ENCODE measurements at regions not wholly inside any gene's neighbourhood (a gene's known extent, or its start where the extent isn't known, plus 50 kb on each side); places are given as distances from the start of the nearest gene placed in this dataset.
A peak's percentile ranks its signal among the peaks of the same experiment; 100 is the strongest.

DNA sequence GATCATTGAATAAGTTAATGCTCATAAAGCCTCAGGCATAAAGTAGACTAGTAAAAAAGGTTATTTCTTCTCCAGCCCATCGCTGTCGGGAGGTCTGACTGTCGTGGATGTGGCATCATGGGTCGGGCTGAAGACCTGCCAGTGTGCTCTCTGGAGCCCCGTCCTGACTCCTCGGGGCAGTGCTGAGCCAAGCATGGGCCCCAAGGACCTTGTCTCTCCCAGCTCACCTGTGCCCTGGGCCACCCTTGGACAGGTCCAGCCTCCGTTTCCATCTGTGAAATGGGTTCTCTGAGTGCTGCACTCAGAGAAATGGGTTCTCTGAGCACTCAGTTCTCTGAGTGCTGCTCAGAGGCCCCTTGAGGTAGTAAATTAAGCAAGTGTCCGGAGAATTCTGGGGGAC is 269.0 kb downstream of the GADD45G start:
- Histone ChIP-seq H3K9me2 (ENCODE audit: insufficient read depth, low read length) (no peaks in the 10 kb centered on the region), H3K27ac (ENCODE audit: low read length) (no peak overlapping the region), H3K79me2 (replicated peaks; ENCODE audit: insufficient read depth, low read length) (no peaks in the 10 kb centered on the region), H3K4me3 (ENCODE audit: low read length) (no peak overlapping the region), H3F3A (ENCODE audit: insufficient read depth, low read length, poor library complexity, severe bottlenecking) (no peaks in the 10 kb centered on the region), H3K9me3 (ENCODE audit: low read length) (no peaks in the 10 kb centered on the region), H3K9ac (ENCODE audit: low read length) (no peak overlapping the region), H2AFZ (ENCODE audit: low read depth, low read length) (no peak overlapping the region), H3K27me3 (ENCODE audit: insufficient read depth, low read depth, low read length) (no peaks in the 10 kb centered on the region), H4K20me1 (ENCODE audit: insufficient read depth) (no peaks in the 10 kb centered on the region), H3K36me3 (ENCODE audit: insufficient read depth, low read length) (no peaks in the 10 kb centered on the region), H3K4me2 (ENCODE audit: low read length) (no peak overlapping the region)
- TF ChIP-seq MXI1 (conservative IDR thresholded peaks at IDR 0.05; ENCODE audit: poor library complexity, severe bottlenecking) (no peak), RAD21 (conservative IDR thresholded peaks at IDR 0.05) (no peak), POLR2AphosphoS5 (IDR thresholded peaks at IDR 0.05) (no peak), EZH2 (IDR thresholded peaks at IDR 0.05; ENCODE audit: borderline replicate concordance, insufficient read depth, low read length, poor library complexity, severe bottlenecking) (no peak), SMC3 (conservative IDR thresholded peaks at IDR 0.05; ENCODE audit: poor library complexity) (no peak), EP300 (conservative IDR thresholded peaks at IDR 0.05; ENCODE audit: poor library complexity, severe bottlenecking) (no peak), TAF1 (IDR thresholded peaks at IDR 0.05; ENCODE audit: low read depth) (no peak)
- TF ChIP-seq, protein P1, sequence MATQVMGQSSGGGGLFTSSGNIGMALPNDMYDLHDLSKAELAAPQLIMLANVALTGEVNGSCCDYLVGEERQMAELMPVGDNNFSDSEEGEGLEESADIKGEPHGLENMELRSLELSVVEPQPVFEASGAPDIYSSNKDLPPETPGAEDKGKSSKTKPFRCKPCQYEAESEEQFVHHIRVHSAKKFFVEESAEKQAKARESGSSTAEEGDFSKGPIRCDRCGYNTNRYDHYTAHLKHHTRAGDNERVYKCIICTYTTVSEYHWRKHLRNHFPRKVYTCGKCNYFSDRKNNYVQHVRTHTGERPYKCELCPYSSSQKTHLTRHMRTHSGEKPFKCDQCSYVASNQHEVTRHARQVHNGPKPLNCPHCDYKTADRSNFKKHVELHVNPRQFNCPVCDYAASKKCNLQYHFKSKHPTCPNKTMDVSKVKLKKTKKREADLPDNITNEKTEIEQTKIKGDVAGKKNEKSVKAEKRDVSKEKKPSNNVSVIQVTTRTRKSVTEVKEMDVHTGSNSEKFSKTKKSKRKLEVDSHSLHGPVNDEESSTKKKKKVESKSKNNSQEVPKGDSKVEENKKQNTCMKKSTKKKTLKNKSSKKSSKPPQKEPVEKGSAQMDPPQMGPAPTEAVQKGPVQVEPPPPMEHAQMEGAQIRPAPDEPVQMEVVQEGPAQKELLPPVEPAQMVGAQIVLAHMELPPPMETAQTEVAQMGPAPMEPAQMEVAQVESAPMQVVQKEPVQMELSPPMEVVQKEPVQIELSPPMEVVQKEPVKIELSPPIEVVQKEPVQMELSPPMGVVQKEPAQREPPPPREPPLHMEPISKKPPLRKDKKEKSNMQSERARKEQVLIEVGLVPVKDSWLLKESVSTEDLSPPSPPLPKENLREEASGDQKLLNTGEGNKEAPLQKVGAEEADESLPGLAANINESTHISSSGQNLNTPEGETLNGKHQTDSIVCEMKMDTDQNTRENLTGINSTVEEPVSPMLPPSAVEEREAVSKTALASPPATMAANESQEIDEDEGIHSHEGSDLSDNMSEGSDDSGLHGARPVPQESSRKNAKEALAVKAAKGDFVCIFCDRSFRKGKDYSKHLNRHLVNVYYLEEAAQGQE (IDR thresholded peaks at IDR 0.05; ENCODE audit: borderline replicate concordance) = no peak
- TF ChIP-seq, protein P2, sequence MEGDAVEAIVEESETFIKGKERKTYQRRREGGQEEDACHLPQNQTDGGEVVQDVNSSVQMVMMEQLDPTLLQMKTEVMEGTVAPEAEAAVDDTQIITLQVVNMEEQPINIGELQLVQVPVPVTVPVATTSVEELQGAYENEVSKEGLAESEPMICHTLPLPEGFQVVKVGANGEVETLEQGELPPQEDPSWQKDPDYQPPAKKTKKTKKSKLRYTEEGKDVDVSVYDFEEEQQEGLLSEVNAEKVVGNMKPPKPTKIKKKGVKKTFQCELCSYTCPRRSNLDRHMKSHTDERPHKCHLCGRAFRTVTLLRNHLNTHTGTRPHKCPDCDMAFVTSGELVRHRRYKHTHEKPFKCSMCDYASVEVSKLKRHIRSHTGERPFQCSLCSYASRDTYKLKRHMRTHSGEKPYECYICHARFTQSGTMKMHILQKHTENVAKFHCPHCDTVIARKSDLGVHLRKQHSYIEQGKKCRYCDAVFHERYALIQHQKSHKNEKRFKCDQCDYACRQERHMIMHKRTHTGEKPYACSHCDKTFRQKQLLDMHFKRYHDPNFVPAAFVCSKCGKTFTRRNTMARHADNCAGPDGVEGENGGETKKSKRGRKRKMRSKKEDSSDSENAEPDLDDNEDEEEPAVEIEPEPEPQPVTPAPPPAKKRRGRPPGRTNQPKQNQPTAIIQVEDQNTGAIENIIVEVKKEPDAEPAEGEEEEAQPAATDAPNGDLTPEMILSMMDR (IDR thresholded peaks at IDR 0.05; ENCODE audit: poor library complexity, severe bottlenecking) = no peak

DNA sequence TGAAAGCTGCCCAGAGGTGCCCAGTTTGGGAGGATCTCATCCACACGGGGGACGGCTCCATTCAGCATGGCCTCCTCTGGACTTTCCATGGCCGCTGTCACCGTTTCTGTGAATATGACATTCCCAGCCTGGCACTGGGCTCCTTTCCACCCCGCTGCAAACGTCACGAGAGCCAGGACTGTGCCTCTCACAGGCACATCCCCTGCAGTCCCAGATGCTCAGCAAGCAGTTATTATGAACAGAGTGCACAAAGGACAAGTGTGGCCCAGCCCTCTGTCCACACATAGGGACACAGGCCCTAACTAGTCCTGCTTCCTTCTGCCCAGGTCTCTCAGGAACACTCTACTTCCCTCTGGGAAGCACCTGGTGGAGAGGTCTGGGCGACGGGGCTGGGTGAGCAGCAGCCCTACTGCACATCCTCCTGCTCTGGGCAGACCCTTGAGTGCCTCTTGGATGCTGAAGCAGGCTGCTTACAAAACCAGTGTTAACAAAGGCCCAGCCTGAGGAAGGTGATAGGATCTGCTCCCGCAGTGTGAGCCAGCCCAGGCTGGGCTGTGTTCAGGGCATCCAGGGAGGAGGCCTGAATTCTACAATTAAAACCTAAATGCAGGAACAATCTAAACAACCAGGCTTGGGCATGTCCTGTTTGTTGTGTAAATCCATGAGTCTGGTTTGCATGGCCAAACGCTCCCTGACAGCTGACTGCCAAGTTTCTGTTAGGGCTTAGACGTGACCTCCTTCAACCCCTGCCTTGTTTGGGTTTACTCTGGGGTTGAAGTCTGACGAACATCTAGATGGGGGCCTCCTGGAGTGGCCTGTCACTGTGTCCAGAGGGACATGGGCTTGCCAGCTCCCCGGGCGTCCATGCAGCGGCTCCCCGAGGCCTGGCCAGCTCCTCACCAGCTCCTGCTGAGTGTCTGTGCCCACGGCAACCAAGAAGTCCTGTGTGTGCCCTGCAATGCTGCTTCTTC is 269.8 kb downstream of the GADD45G start:
- TF ChIP-seq, protein P1 (IDR thresholded peaks at IDR 0.05; ENCODE audit: borderline replicate concordance) = no peak
- TF ChIP-seq EP300 (conservative IDR thresholded peaks at IDR 0.05; ENCODE audit: poor library complexity, severe bottlenecking) = no peak
- no peak for TF ChIP-seq SMC3 (conservative IDR thresholded peaks at IDR 0.05; ENCODE audit: poor library complexity)
- no peak for TF ChIP-seq TAF1 (IDR thresholded peaks at IDR 0.05; ENCODE audit: low read depth)
- TF ChIP-seq, protein P2 (IDR thresholded peaks at IDR 0.05; ENCODE audit: poor library complexity, severe bottlenecking) = no peak
- no peak for TF ChIP-seq RAD21 (conservative IDR thresholded peaks at IDR 0.05)
- TF ChIP-seq MXI1 (conservative IDR thresholded peaks at IDR 0.05; ENCODE audit: poor library complexity, severe bottlenecking) = no peak
- no peak for TF ChIP-seq POLR2AphosphoS5 (IDR thresholded peaks at IDR 0.05)
- no peak for TF ChIP-seq EZH2 (IDR thresholded peaks at IDR 0.05; ENCODE audit: borderline replicate concordance, insufficient read depth, low read length, poor library complexity, severe bottlenecking)
- peak overlapping the region; percentile 12 for H3K9ac ChIP-seq (ENCODE audit: low read length)

More for the DNA sequence above, 269.8 kb downstream of the GADD45G start:
- no peaks in the 10 kb centered on the region for H3K9me2 ChIP-seq (ENCODE audit: insufficient read depth, low read length)
- no peaks in the 10 kb centered on the region for H4K20me1 ChIP-seq (ENCODE audit: insufficient read depth)
- H3F3A ChIP-seq (ENCODE audit: insufficient read depth, low read length, poor library complexity, severe bottlenecking) = no peaks in the 10 kb centered on the region
- no peak overlapping the region for H2AFZ ChIP-seq (ENCODE audit: low read depth, low read length)
- H3K9me3 ChIP-seq (ENCODE audit: low read length) = no peaks in the 10 kb centered on the region
- no peak overlapping the region for H3K4me2 ChIP-seq (ENCODE audit: low read length)
- H3K36me3 ChIP-seq (ENCODE audit: insufficient read depth, low read length) = no peaks in the 10 kb centered on the region
- H3K4me3 ChIP-seq (ENCODE audit: low read length) = no peak overlapping the region
- no peaks in the 10 kb centered on the region for H3K27me3 ChIP-seq (ENCODE audit: insufficient read depth, low read depth, low read length)
- no peaks in the 10 kb centered on the region for H3K79me2 ChIP-seq (replicated peaks; ENCODE audit: insufficient read depth, low read length)
- no peak overlapping the region for H3K27ac ChIP-seq (ENCODE audit: low read length)
